SK-N-SH (cell line): ENCODE measurements at regions not wholly inside any gene's neighbourhood (a gene's known extent, or its start where the extent isn't known, plus 50 kb on each side); places are given as distances from the start of the nearest gene placed in this dataset.

Source experiments
- CTCF ChIA-PET: fragments of 300-600, 350-600 bp; formaldehyde crosslinking; extraction: SDS; loops from one replicate; lab custom pipeline; 2021; lab: Yijun Ruan, JAX
- POLR2A ChIA-PET: fragments of 350-600 bp; sonication (Branson Sonifier 250); formaldehyde crosslinking; extraction: SDS; loops from one replicate; lab custom pipeline; 2020; ENCODE audit warnings: antibody characterized with exemption, inconsistent platforms; lab: Yijun Ruan, JAX
- DNase-seq: peaks from one replicate; pipeline ENCODE4 v3.0.0; 2012
- H2AFZ ChIP-seq: fragments of 200-600 bp; sonication (generic); 2 replicates; pipeline ENCODE4 v1.8.1; 2016; ENCODE audit warnings: antibody characterized with exemption, mild to moderate bottlenecking, low read depth
- H3F3A ChIP-seq: fragments of 200-600 bp; sonication (generic); replicated peaks from 2 replicates; pipeline ENCODE3; 2016; ENCODE audit warnings: antibody characterized with exemption, mild to moderate bottlenecking; ENCODE audit not compliant: insufficient read depth
- H3K27ac ChIP-seq, 2 experiments: fragments of 200-500 bp in 1 of 2; fragments of 200-600 bp in 1 of 2; sonication (Bioruptor generic) in 1 of 2; sonication (generic), shearing (Covaris generic) in 1 of 2; 2 replicates each; pipeline versions ENCODE4 v1.5.1 to v1.6.1; 2014 to 2016; ENCODE audit warnings: low read depth in 2 of 2, inconsistent platforms in 1 of 2, low read length in 1 of 2, mild to moderate bottlenecking in 1 of 2, mixed read lengths in 1 of 2
- H3K27me3 ChIP-seq: fragments of 200-600 bp; sonication (generic), shearing (Covaris generic); 2 replicates; pipeline ENCODE4 v1.6.1; 2016; ENCODE audit warnings: mixed run types; ENCODE audit not compliant: insufficient read depth
- H3K36me3 ChIP-seq, 2 experiments: fragments of 200-500 bp in 1 of 2; fragments of 200-600 bp in 1 of 2; sonication (Bioruptor generic) in 1 of 2; sonication (generic) in 1 of 2; replicated peaks in 1 of 2; 2 replicates each; pipeline versions ENCODE3 to v1.5.1; 2014 to 2016; ENCODE audit warnings: low read length in 1 of 2, mild to moderate bottlenecking in 1 of 2; ENCODE audit not compliant: insufficient read depth in 2 of 2, control insufficient read depth in 1 of 2
- H3K4me1 ChIP-seq, 2 experiments: fragments of 200-500 bp in 1 of 2; fragments of 200-600 bp in 1 of 2; sonication (Bioruptor generic) in 1 of 2; sonication (generic), shearing (Covaris generic) in 1 of 2; 2 replicates each; pipeline versions ENCODE4 v1.5.1 to v1.6.1; 2014 to 2016; ENCODE audit warnings: low read depth in 1 of 2, low read length in 1 of 2, mixed run types in 1 of 2; ENCODE audit not compliant: insufficient read depth in 2 of 2, control insufficient read depth in 1 of 2
- H3K4me2 ChIP-seq: fragments of 200-600 bp; sonication (generic), shearing (Covaris generic); 2 replicates; pipeline ENCODE4 v1.6.1; 2017; ENCODE audit warnings: mixed run types
- H3K4me3 ChIP-seq, 2 experiments: fragments of 200-500 bp in 1 of 2; fragments of 200-600 bp in 1 of 2; sonication (Bioruptor generic) in 1 of 2; sonication (generic), shearing (Covaris generic) in 1 of 2; 2 replicates each; pipeline versions ENCODE4 v1.5.1 to v1.8.1; 2014 to 2016; ENCODE audit warnings: low read depth in 2 of 2, inconsistent platforms in 1 of 2, low read length in 1 of 2, mild to moderate bottlenecking in 1 of 2, mixed read lengths in 1 of 2, moderate library complexity in 1 of 2
- H3K79me2 ChIP-seq: fragments of 200-600 bp; sonication (generic); 2 replicates; pipeline ENCODE4 v1.8.1; 2017; ENCODE audit warnings: mild to moderate bottlenecking; ENCODE audit not compliant: insufficient read depth
- H3K9ac ChIP-seq: fragments of 200-600 bp; sonication (generic); 2 replicates; pipeline ENCODE4 v1.6.1; 2017; ENCODE audit warnings: mixed run types
- H3K9me2 ChIP-seq: fragments of 200-600 bp; sonication (generic); 2 replicates; pipeline ENCODE4 v1.6.1; 2017; ENCODE audit warnings: mixed run types
- H3K9me3 ChIP-seq: fragments of 200-600 bp; sonication (generic); 2 replicates; pipeline ENCODE4 v1.6.1; 2017; ENCODE audit warnings: mixed run types, mild to moderate bottlenecking, moderate library complexity
- H4K20me1 ChIP-seq: fragments of 200-600 bp; sonication (generic); 2 replicates; pipeline ENCODE4 v1.6.1; 2017; ENCODE audit warnings: mild to moderate bottlenecking, mixed run types; ENCODE audit not compliant: insufficient read depth
- CHD2 ChIP-seq: fragments of 150-350 bp; IDR thresholded peaks from 2 replicates; pipeline ENCODE4 v1.6.1; 2018; ENCODE audit warnings: low read length; ENCODE audit not compliant: partially characterized antibody
- EP300 ChIP-seq, 2 experiments: IDR thresholded peaks; 2 replicates each; pipeline versions ENCODE4 v1.4.0 to v1.6.1; 2012; ENCODE audit warnings: borderline replicate concordance in 1 of 2, low read depth in 1 of 2, low read length in 1 of 2
- FOXJ3 ChIP-seq: sonication (generic); formaldehyde crosslinking; IDR thresholded peaks from 2 replicates; pipeline ENCODE4 v1.5.1; 2020; ENCODE audit warnings: mild to moderate bottlenecking, missing genetic modification reagents
- GABPA ChIP-seq: IDR thresholded peaks from 2 replicates; pipeline ENCODE4 v1.4.0; 2012; ENCODE audit warnings: low read depth, mild to moderate bottlenecking
- GATA2 ChIP-seq: sonication (generic); formaldehyde crosslinking; IDR thresholded peaks from 2 replicates; pipeline ENCODE4 v1.5.0; 2020; ENCODE audit warnings: mild to moderate bottlenecking, missing genetic modification reagents
- JUND ChIP-seq: IDR thresholded peaks from 2 replicates; pipeline ENCODE4 v1.4.0; 2012
- NFIC ChIP-seq: IDR thresholded peaks from 2 replicates; pipeline ENCODE4 v1.4.0; 2012; ENCODE audit warnings: borderline replicate concordance
- NRF1 ChIP-seq: IDR thresholded peaks from 2 replicates; pipeline ENCODE4 v1.6.1; 2012; ENCODE audit warnings: low read depth, mild to moderate bottlenecking, low read length
- RAD21 ChIP-seq: IDR thresholded peaks from 2 replicates; pipeline ENCODE4 v1.6.1; 2012; ENCODE audit warnings: mild to moderate bottlenecking, low read length
- RCOR1 ChIP-seq: fragments of 150-350 bp; IDR thresholded peaks from 2 replicates; pipeline ENCODE4 v1.6.1; 2017; ENCODE audit warnings: antibody characterized with exemption, low read length
- RFX5 ChIP-seq: IDR thresholded peaks from 2 replicates; pipeline ENCODE4 v1.6.1; 2012; ENCODE audit warnings: mild to moderate bottlenecking, improper control_type of control experiment, low read length
- RXRA ChIP-seq: IDR thresholded peaks from 2 replicates; pipeline ENCODE4 v1.4.0; 2012; ENCODE audit warnings: low read depth, mild to moderate bottlenecking, borderline replicate concordance
- SIN3A ChIP-seq: IDR thresholded peaks from 2 replicates; pipeline ENCODE4 v1.6.1; 2012; ENCODE audit warnings: low read depth, mild to moderate bottlenecking, low read length, moderate library complexity, borderline replicate concordance
- TAF1 ChIP-seq: IDR thresholded peaks from 2 replicates; pipeline ENCODE4 v1.6.1; 2012; ENCODE audit warnings: low read depth, mild to moderate bottlenecking, low read length, moderate library complexity, borderline replicate concordance
- TEAD4 ChIP-seq: IDR thresholded peaks from 2 replicates; pipeline ENCODE4 v1.4.0; 2012; ENCODE audit warnings: mild to moderate bottlenecking, borderline replicate concordance; ENCODE audit not compliant: insufficient read depth
- WGBS: methylation state at CpG from one replicate; pipeline ENCODE4 v1.1.6; 2017; ENCODE audit warnings: low lambda C conversion rate; 5-methylcytosine and 5-hydroxymethylcytosine counted together
- TF ChIP-seq, protein P1 (sequence below): IDR thresholded peaks from 2 replicates; pipeline ENCODE4; 2012
- TF ChIP-seq, protein P2 (sequence below): fragments of 200-600 bp; sonication (generic); IDR thresholded peaks from 2 replicates; pipeline ENCODE4 v1.6.1; 2017; ENCODE audit warnings: antibody characterized with exemption, mild to moderate bottlenecking, moderate library complexity
- TF ChIP-seq, protein P3 (sequence below): IDR thresholded peaks from 2 replicates; pipeline ENCODE4 v1.6.1; 2012; ENCODE audit warnings: mild to moderate bottlenecking, low read depth, low read length, moderate library complexity
- TF ChIP-seq, protein P4 (sequence below): IDR thresholded peaks from 2 replicates; pipeline ENCODE4 v1.4.0; 2012; ENCODE audit warnings: low read depth, borderline replicate concordance
- TF ChIP-seq, protein P5 (sequence below): fragments of 150-350 bp; IDR thresholded peaks from 2 replicates; pipeline ENCODE4 v1.6.1; 2017; ENCODE audit warnings: antibody characterized with exemption, low read length, low read depth, borderline replicate concordance

DNA sequence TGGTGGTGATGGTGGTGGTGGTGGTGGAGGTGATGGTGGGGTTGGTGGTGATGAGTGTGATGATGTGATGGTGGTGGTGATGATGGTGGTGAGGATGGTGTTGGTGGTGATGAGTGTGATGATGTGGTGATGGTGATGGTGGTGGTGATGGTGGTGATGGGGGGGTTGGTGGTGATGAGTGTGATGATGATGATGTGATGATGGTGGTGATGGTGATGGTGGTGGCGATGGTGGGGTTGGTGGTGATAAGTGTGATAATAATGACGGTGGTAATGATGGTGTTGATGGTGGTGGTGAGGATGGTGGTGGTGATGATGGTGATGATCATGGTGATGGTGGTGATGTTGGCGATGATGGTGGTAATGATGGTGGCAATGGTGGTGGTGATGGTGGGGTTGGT, 67.7 kb downstream of the RRM2 start:
- CTCF ChIA-PET = no interaction called here
- TF ChIP-seq, protein P1, sequence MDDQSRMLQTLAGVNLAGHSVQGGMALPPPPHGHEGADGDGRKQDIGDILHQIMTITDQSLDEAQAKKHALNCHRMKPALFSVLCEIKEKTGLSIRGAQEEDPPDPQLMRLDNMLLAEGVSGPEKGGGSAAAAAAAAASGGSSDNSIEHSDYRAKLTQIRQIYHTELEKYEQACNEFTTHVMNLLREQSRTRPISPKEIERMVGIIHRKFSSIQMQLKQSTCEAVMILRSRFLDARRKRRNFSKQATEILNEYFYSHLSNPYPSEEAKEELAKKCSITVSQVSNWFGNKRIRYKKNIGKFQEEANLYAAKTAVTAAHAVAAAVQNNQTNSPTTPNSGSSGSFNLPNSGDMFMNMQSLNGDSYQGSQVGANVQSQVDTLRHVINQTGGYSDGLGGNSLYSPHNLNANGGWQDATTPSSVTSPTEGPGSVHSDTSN = no peak
- TF ChIP-seq SIN3A (no peak), EP300 (IDR thresholded peaks at IDR 0.05; ENCODE audit: borderline replicate concordance in 1 of 2, low read depth in 1 of 2, low read length in 1 of 2) (no peak), TEAD4 (no peak), RAD21 (no peak), NFIC (no peak), FOXJ3 (CRISPR knock-in tag) (no peak), CHD2 (no peak), RFX5 (no peak), GABPA (no peak), RCOR1 (no peak), NRF1 (no peak), JUND (no peak), RXRA (no peak), GATA2 (CRISPR knock-in tag) (no peak), TAF1 (no peak)
- TF ChIP-seq, protein P2, sequence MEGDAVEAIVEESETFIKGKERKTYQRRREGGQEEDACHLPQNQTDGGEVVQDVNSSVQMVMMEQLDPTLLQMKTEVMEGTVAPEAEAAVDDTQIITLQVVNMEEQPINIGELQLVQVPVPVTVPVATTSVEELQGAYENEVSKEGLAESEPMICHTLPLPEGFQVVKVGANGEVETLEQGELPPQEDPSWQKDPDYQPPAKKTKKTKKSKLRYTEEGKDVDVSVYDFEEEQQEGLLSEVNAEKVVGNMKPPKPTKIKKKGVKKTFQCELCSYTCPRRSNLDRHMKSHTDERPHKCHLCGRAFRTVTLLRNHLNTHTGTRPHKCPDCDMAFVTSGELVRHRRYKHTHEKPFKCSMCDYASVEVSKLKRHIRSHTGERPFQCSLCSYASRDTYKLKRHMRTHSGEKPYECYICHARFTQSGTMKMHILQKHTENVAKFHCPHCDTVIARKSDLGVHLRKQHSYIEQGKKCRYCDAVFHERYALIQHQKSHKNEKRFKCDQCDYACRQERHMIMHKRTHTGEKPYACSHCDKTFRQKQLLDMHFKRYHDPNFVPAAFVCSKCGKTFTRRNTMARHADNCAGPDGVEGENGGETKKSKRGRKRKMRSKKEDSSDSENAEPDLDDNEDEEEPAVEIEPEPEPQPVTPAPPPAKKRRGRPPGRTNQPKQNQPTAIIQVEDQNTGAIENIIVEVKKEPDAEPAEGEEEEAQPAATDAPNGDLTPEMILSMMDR = no peak
- TF ChIP-seq, protein P3, sequence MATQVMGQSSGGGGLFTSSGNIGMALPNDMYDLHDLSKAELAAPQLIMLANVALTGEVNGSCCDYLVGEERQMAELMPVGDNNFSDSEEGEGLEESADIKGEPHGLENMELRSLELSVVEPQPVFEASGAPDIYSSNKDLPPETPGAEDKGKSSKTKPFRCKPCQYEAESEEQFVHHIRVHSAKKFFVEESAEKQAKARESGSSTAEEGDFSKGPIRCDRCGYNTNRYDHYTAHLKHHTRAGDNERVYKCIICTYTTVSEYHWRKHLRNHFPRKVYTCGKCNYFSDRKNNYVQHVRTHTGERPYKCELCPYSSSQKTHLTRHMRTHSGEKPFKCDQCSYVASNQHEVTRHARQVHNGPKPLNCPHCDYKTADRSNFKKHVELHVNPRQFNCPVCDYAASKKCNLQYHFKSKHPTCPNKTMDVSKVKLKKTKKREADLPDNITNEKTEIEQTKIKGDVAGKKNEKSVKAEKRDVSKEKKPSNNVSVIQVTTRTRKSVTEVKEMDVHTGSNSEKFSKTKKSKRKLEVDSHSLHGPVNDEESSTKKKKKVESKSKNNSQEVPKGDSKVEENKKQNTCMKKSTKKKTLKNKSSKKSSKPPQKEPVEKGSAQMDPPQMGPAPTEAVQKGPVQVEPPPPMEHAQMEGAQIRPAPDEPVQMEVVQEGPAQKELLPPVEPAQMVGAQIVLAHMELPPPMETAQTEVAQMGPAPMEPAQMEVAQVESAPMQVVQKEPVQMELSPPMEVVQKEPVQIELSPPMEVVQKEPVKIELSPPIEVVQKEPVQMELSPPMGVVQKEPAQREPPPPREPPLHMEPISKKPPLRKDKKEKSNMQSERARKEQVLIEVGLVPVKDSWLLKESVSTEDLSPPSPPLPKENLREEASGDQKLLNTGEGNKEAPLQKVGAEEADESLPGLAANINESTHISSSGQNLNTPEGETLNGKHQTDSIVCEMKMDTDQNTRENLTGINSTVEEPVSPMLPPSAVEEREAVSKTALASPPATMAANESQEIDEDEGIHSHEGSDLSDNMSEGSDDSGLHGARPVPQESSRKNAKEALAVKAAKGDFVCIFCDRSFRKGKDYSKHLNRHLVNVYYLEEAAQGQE = no peak
- TF ChIP-seq, protein P4, sequence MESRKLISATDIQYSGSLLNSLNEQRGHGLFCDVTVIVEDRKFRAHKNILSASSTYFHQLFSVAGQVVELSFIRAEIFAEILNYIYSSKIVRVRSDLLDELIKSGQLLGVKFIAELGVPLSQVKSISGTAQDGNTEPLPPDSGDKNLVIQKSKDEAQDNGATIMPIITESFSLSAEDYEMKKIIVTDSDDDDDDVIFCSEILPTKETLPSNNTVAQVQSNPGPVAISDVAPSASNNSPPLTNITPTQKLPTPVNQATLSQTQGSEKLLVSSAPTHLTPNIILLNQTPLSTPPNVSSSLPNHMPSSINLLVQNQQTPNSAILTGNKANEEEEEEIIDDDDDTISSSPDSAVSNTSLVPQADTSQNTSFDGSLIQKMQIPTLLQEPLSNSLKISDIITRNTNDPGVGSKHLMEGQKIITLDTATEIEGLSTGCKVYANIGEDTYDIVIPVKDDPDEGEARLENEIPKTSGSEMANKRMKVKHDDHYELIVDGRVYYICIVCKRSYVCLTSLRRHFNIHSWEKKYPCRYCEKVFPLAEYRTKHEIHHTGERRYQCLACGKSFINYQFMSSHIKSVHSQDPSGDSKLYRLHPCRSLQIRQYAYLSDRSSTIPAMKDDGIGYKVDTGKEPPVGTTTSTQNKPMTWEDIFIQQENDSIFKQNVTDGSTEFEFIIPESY = no peak
- TF ChIP-seq, protein P5, sequence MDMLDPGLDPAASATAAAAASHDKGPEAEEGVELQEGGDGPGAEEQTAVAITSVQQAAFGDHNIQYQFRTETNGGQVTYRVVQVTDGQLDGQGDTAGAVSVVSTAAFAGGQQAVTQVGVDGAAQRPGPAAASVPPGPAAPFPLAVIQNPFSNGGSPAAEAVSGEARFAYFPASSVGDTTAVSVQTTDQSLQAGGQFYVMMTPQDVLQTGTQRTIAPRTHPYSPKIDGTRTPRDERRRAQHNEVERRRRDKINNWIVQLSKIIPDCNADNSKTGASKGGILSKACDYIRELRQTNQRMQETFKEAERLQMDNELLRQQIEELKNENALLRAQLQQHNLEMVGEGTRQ = no peak
- H3K9me3 ChIP-seq = no peaks in the 10 kb centered on the region
- no peak overlapping the region for H2AFZ ChIP-seq
- H3K9me2 ChIP-seq = no peaks in the 10 kb centered on the region
- peaks cover 0 to 10% of the 10 kb centered on the region in 2 experiments; a peak in 1 of 4 replicates for H3K4me1 ChIP-seq
- H3K36me3 ChIP-seq = no peaks in the 10 kb centered on the region
- H3K27me3 ChIP-seq = no peaks in the 10 kb centered on the region
- DNase-seq = no peak
- POLR2A ChIA-PET = no interaction called here
- H3K79me2 ChIP-seq = no peaks in the 10 kb centered on the region
- H3K4me3 ChIP-seq = no peak overlapping the region
- no peaks in the 10 kb centered on the region for H4K20me1 ChIP-seq
- H3K9ac ChIP-seq = no peak overlapping the region
- peaks cover 4% of the 10 kb centered on the region for H3F3A ChIP-seq
- H3K27ac ChIP-seq = no peak overlapping the region
- no peak overlapping the region for H3K4me2 ChIP-seq
- 96% methylated on average over 3 of the region's 3 CpGs for WGBS
